Adrenal gland (tissue), 5 donors: ENCODE measurements at regions not wholly inside any gene's neighbourhood (a gene's known extent, or its start where the extent isn't known, plus 50 kb on each side); places are given as distances from the start of the nearest gene placed in this dataset.

Experiments
- POLR2A ChIP-seq, 2 donors: fragments of 450-650 bp; IDR thresholded peaks; one replicate each; pipeline ENCODE4 v1.6.1; 2017; ENCODE audit warnings: antibody characterized with exemption in 2 of 2, mild to moderate bottlenecking in 2 of 2, moderate library complexity in 1 of 2
- TF ChIP-seq, protein P1 (sequence below), 6 experiments: fragments of 450-650 bp in 4 of 6; fragments of 200-600 bp in 2 of 6; sonication (generic) in 1 of 6; IDR thresholded peaks; 1 replicate in 5 of 6; 2 replicates in 1 of 6; pipeline versions ENCODE4 v1.5.1 to v1.8.0; 2016 to 2021; ENCODE audit warnings: antibody characterized with exemption in 6 of 6, mild to moderate bottlenecking in 2 of 6, moderate library complexity in 1 of 6
- donor health status: DM: no; HTN: no; CAD: no.

- TF ChIP-seq, protein P1, sequence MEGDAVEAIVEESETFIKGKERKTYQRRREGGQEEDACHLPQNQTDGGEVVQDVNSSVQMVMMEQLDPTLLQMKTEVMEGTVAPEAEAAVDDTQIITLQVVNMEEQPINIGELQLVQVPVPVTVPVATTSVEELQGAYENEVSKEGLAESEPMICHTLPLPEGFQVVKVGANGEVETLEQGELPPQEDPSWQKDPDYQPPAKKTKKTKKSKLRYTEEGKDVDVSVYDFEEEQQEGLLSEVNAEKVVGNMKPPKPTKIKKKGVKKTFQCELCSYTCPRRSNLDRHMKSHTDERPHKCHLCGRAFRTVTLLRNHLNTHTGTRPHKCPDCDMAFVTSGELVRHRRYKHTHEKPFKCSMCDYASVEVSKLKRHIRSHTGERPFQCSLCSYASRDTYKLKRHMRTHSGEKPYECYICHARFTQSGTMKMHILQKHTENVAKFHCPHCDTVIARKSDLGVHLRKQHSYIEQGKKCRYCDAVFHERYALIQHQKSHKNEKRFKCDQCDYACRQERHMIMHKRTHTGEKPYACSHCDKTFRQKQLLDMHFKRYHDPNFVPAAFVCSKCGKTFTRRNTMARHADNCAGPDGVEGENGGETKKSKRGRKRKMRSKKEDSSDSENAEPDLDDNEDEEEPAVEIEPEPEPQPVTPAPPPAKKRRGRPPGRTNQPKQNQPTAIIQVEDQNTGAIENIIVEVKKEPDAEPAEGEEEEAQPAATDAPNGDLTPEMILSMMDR (IDR thresholded peaks at IDR 0.05): no peak
- no peak for TF ChIP-seq POLR2A (IDR thresholded peaks at IDR 0.05)
These were observed 287.0 kb downstream of the OLFM3 start for GRCh38 chr1:101709721-101710120.
